ENCODE measurements at regions not wholly inside any gene's neighbourhood (a gene's known extent, or its start where the extent isn't known, plus 50 kb on each side); places are given as distances from the start of the nearest gene placed in this dataset.

DNA sequence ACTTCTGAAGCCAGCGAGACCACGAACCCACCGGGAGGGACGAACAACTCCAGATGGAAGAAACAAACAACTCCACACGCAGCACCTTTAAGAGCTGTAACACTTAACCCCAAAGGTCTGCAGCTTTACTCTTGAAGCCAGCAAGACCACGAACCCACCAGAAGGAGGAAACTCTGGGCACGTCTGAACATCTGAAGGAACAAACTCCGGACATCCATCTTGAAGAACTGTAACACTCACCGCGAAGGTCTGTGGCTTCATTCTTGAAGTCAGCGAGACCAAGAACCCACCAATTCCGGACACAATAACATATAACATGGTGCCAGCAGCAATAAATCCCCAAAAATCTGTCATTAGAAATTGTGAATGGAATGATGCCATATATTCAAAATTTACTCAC lies 180.9 kb downstream of the TLE1 start:
- no peak for TF ChIP-seq CTCF (IDR thresholded peaks at IDR 0.05; ENCODE audit: low read length, missing control alignments)
- H3K4me3 ChIP-seq (replicated peaks; ENCODE audit: low read depth, low read length) = no peak overlapping the region
- DNase-seq (ENCODE audit: low read depth) = no peak

DNA sequence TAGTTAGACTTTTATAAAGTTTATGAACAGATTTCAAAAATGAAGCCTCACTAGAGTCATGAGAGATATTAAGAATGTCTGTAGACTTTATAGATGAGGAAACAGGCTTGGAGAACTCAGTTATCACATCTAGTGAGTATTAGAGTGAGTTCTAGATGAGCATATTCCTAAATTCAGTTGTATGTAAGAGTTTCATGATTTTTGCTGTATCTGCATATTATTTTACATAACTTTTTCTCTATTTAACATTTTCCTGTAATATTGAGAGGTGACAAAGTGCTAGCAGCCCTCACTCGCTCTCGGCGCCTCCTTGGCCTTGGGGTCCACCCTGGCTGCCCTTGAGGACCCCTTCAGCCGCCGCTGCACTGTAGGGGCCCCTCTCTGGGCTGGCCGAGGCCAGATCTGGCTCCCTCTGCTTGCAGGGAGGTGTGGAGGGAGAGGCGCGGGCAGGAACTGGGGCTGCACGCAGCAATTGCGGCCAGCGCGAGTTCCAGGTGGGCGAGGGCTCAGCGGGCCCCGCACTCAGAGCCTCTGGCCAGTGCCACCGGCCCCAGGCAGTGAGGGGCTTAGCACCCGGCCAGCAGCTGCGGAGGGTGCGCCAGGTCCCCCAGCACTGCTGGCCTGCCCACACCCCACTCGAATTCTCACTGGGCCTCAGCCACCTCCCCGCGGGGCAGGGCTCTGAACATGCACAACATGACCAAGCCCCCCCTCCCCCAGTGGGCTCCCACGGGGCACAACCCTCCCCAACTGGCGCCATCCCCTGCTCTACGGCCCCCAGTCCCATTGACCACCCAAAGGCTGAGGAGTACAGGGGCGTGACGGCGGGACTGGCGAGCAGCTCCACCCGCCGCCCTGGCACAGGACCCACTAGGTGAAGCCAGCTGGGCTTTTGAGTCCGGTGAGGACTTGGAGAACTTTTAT lies 182.1 kb downstream of the TLE1 start:
- no peak for TF ChIP-seq CTCF (IDR thresholded peaks at IDR 0.05; ENCODE audit: low read length, missing control alignments)
- no peak overlapping the region for H3K4me3 ChIP-seq (replicated peaks; ENCODE audit: low read depth, low read length)

GRCh38 chr9:81499594-81499993 lies 189.8 kb downstream of the TLE1 start:
- no peak for TF ChIP-seq CTCF (IDR thresholded peaks at IDR 0.05; ENCODE audit: low read length, missing control alignments)
- DNase-seq (ENCODE audit: low read depth) = no peak
- H3K4me3 ChIP-seq (replicated peaks; ENCODE audit: low read depth, low read length) = no peak overlapping the region

More for the DNA sequence above, 182.1 kb downstream of the TLE1 start:
- DNase-seq (ENCODE audit: low read depth) = no peak

- no peak overlapping the region for H3K4me3 ChIP-seq (replicated peaks; ENCODE audit: low read depth, low read length)
- no peak for TF ChIP-seq CTCF (IDR thresholded peaks at IDR 0.05; ENCODE audit: low read length, missing control alignments)
- peak; percentile 78 for DNase-seq (ENCODE audit: low read depth)
Observed at GRCh38 chr9:81499021-81499454, 190.3 kb downstream of the TLE1 start.

GRCh38 chr9:81498576-81498975 lies 190.8 kb downstream of the TLE1 start:
- DNase-seq (ENCODE audit: low read depth) = no peak
- no peak for TF ChIP-seq CTCF (IDR thresholded peaks at IDR 0.05; ENCODE audit: low read length, missing control alignments)
- no peak overlapping the region for H3K4me3 ChIP-seq (replicated peaks; ENCODE audit: low read depth, low read length)

DNA sequence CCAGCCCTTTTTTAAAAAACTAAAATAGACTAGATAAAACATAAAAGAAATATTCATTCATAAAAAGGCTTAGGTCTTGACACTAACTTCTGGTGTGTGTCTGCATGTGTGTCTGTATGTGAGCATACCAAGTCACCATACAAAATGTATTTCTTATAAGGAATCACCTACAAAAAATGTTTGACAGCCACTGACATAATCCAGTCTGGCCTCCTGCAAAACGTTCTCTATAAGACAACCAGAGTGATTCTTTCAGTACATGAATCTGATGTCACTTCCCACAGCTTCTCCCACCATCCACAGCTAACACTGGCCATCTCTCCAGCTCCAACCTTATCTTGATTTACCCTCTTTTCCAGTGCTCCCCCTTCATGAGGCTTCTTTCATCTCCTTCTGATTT lies 192.3 kb downstream of the TLE1 start:
- DNase-seq (ENCODE audit: low read depth) = peak; percentile 8
- no peak for TF ChIP-seq CTCF (IDR thresholded peaks at IDR 0.05; ENCODE audit: low read length, missing control alignments)
- no peak overlapping the region for H3K4me3 ChIP-seq (replicated peaks; ENCODE audit: low read depth, low read length)

Measured in fibroblast of pulmonary artery (primary cell).